ENCODE measurements at regions not wholly inside any gene's neighbourhood (a gene's known extent, or its start where the extent isn't known, plus 50 kb on each side); places are given as distances from the start of the nearest gene placed in this dataset.

GRCh38 chr2:14557916-14558315 is 74.6 kb upstream of the LRATD1 start:
- TF ChIP-seq, protein P1, sequence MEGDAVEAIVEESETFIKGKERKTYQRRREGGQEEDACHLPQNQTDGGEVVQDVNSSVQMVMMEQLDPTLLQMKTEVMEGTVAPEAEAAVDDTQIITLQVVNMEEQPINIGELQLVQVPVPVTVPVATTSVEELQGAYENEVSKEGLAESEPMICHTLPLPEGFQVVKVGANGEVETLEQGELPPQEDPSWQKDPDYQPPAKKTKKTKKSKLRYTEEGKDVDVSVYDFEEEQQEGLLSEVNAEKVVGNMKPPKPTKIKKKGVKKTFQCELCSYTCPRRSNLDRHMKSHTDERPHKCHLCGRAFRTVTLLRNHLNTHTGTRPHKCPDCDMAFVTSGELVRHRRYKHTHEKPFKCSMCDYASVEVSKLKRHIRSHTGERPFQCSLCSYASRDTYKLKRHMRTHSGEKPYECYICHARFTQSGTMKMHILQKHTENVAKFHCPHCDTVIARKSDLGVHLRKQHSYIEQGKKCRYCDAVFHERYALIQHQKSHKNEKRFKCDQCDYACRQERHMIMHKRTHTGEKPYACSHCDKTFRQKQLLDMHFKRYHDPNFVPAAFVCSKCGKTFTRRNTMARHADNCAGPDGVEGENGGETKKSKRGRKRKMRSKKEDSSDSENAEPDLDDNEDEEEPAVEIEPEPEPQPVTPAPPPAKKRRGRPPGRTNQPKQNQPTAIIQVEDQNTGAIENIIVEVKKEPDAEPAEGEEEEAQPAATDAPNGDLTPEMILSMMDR (IDR thresholded peaks at IDR 0.05; ENCODE audit: low read depth, low read length, poor library complexity, severe bottlenecking), result no peak
- no peak for TF ChIP-seq EZH2phosphoT487 (IDR thresholded peaks at IDR 0.05; ENCODE audit: borderline replicate concordance, low read length)

Measured in DOHH2 (cell line).